Epithelial cell of esophagus (primary cell): ENCODE measurements at regions not wholly inside any gene's neighbourhood (a gene's known extent, or its start where the extent isn't known, plus 50 kb on each side); places are given as distances from the start of the nearest gene placed in this dataset.

Experiments used
- DNase-seq: peaks from one replicate; pipeline ENCODE4 v3.0.0; 2010; ENCODE audit warnings: low read depth
- H3K4me3 ChIP-seq: 2 replicates; pipeline ENCODE4 v1.5.1; 2011; ENCODE audit warnings: mild to moderate bottlenecking, low read length, control low read depth
- TF ChIP-seq, protein P1 (sequence below): IDR thresholded peaks from 2 replicates; pipeline ENCODE4 v1.5.1; 2011; ENCODE audit warnings: low read depth, mild to moderate bottlenecking, low read length, control low read depth, inconsistent platforms; ENCODE audit not compliant: insufficient read depth; ENCODE audit errors: missing control alignments

DNA sequence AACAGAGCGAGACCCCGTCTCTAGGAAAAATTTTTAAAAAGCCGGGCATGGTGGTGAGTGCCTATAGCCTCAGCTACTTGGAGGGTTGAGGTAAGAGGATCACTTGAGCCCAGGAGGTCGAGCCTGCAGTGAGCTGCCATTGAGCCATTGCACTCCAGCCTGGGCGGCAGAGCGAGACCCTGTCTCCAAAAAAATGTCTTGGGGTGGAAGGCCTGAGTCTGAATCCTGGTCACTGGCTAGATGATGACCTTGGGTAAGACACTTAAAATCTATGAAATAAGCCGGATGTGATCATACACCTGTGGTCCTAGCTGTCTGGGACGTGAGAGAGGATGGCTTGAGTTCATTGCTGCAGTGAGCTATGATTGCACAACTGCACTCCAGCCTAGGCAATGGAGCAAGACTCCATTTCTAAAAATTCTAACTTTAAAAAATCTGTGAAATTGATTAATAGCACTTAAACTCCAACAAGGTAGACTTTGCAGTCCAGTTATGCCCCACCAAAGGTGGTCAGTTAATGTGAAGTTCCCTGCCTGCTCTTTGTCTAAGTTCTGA is 157.3 kb upstream of the UMPS start:
- no peak for DNase-seq
- TF ChIP-seq, protein P1, sequence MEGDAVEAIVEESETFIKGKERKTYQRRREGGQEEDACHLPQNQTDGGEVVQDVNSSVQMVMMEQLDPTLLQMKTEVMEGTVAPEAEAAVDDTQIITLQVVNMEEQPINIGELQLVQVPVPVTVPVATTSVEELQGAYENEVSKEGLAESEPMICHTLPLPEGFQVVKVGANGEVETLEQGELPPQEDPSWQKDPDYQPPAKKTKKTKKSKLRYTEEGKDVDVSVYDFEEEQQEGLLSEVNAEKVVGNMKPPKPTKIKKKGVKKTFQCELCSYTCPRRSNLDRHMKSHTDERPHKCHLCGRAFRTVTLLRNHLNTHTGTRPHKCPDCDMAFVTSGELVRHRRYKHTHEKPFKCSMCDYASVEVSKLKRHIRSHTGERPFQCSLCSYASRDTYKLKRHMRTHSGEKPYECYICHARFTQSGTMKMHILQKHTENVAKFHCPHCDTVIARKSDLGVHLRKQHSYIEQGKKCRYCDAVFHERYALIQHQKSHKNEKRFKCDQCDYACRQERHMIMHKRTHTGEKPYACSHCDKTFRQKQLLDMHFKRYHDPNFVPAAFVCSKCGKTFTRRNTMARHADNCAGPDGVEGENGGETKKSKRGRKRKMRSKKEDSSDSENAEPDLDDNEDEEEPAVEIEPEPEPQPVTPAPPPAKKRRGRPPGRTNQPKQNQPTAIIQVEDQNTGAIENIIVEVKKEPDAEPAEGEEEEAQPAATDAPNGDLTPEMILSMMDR, result no peak
- no peak overlapping the region for H3K4me3 ChIP-seq

GRCh38 chr3:124574012-124574411 is 156.2 kb upstream of the UMPS start:
- TF ChIP-seq, protein P1, result no peak
- no peak overlapping the region for H3K4me3 ChIP-seq
- peak; percentile 70 for DNase-seq

- TF ChIP-seq, protein P1, result no peak
Measured at GRCh38 chr3:124576565-124577493, 153.4 kb upstream of the UMPS start.

DNA sequence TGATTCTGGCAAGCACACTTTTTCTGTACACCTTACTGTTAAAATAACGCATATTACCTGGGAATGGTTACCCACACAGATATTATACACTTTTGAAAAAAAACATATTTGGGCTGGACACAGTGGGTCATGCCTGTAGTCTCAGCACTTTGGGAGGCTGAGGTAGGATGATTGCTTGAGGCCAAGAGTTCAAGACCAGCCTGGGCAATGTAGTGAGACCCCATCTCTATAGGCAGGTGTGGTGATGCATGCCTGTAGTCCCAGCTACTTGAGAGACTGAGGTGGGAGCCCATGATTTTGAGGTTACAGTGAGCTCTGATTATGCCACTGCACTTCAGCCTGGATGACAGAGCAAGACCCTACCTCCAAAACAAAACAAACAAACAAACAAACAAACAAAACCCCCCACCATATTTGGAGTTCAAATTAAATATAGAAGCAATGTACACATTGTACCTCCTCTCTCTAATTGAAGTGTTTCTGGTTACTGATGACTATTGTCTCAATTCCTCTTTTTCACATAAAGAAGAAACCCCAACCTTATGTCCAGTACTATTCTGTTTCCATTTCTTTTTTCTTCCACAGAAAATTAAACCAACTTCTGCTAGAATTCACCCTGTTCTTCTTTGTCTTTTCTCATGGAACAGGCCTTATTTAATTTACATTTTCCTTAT is 152.6 kb upstream of the UMPS start:
- TF ChIP-seq, protein P1, result no peak
- H3K4me3 ChIP-seq, result no peak overlapping the region

More at GRCh38 chr3:124576565-124577493, 153.4 kb upstream of the UMPS start:
- DNase-seq, result no peak
- no peak overlapping the region for H3K4me3 ChIP-seq

GRCh38 chr3:124579641-124580040 is 150.6 kb upstream of the UMPS start:
- no peak overlapping the region for H3K4me3 ChIP-seq
- no peak for DNase-seq
- TF ChIP-seq, protein P1, result no peak

More for the DNA sequence above, 152.6 kb upstream of the UMPS start:
- no peak for DNase-seq

DNA sequence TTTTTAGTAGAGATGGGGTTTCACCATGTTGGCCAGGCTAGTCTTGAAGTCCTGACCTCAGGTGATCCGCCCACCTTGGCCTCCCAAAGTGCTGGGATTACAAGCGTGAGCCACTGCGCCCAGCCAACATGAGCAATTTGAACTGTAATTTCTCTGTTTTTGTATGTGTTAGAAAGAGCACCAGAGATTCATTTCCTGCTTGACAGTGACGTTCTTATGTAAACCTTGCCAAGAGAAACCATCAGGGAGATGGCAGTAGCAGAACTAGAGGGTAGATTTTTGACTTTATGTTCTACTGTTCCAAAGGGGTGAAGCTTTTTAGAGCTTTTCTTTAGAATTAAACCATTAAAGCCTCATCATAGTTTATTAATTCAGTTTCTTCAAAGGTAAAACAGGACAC is 148.1 kb upstream of the UMPS start:
- DNase-seq, result no peak
- H3K4me3 ChIP-seq, result no peak overlapping the region
- TF ChIP-seq, protein P1, result no peak
